LNCaP clone FGC (cell line): ENCODE measurements at regions not wholly inside any gene's neighbourhood (a gene's known extent, or its start where the extent isn't known, plus 50 kb on each side); places are given as distances from the start of the nearest gene placed in this dataset.

ENCODE experiments used
- DNase-seq: peaks from one replicate; pipeline ENCODE4 v3.0.0-alpha.2; 2011; ENCODE audit warnings: low read depth
- H3K4me3 ChIP-seq: 2 replicates; pipeline ENCODE4 v1.5.1; 2011; ENCODE audit warnings: mild to moderate bottlenecking, low read depth, low read length, control low read depth
- TF ChIP-seq, protein P1 (sequence below): IDR thresholded peaks from 2 replicates; pipeline ENCODE4 v1.5.1; 2012; ENCODE audit warnings: mild to moderate bottlenecking; ENCODE audit not compliant: control insufficient read depth, insufficient read depth; ENCODE audit errors: extremely low read depth

- no peak for DNase-seq
- TF ChIP-seq, protein P1, sequence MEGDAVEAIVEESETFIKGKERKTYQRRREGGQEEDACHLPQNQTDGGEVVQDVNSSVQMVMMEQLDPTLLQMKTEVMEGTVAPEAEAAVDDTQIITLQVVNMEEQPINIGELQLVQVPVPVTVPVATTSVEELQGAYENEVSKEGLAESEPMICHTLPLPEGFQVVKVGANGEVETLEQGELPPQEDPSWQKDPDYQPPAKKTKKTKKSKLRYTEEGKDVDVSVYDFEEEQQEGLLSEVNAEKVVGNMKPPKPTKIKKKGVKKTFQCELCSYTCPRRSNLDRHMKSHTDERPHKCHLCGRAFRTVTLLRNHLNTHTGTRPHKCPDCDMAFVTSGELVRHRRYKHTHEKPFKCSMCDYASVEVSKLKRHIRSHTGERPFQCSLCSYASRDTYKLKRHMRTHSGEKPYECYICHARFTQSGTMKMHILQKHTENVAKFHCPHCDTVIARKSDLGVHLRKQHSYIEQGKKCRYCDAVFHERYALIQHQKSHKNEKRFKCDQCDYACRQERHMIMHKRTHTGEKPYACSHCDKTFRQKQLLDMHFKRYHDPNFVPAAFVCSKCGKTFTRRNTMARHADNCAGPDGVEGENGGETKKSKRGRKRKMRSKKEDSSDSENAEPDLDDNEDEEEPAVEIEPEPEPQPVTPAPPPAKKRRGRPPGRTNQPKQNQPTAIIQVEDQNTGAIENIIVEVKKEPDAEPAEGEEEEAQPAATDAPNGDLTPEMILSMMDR, result no peak
- no peak overlapping the region for H3K4me3 ChIP-seq
Measured at GRCh38 chr2:228548230-228548629, 366.7 kb upstream of the SPHKAP start.

GRCh38 chr2:228545748-228546145 is 364.3 kb upstream of the SPHKAP start:
- DNase-seq, result no peak
- TF ChIP-seq, protein P1, result no peak
- H3K4me3 ChIP-seq, result no peak overlapping the region

DNA sequence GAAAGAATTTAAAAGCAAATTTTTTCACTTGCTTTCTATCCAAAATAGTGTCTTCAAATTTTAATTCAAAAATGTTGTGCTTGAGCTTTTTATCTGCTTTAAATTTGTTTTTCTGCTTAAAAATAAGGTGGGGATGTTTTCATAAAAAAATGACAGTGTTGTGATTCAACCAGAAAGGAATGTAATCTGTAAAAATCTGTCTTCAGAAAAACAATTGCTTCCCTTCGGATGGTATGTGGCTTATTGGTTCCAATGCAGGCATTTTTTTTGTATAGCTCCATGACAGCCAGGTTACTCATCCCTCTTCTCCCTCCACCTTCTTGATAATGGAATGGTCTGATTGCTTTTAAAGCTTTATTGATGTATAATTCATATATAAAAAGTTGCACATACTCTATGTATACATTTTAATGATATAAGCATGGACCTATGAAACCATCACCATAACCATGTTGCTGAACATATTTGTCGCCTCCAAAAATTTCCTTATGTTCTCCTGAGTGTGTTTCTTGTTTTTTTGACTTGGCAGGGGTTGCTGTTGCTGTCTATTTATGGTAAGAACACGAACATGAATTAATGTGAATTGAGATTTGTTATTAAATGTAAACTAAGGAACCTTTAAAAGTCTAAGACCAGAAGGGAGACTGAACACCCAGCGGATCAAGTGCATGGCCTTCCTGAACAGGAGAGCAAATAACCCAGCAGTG is 363.7 kb upstream of the SPHKAP start:
- TF ChIP-seq, protein P1, result no peak
- no peak for DNase-seq
- no peak overlapping the region for H3K4me3 ChIP-seq

- DNase-seq, result no peak
- TF ChIP-seq, protein P1, result no peak
- H3K4me3 ChIP-seq, result no peak overlapping the region
Measured at GRCh38 chr2:228543117-228543516, 361.6 kb upstream of the SPHKAP start.

DNA sequence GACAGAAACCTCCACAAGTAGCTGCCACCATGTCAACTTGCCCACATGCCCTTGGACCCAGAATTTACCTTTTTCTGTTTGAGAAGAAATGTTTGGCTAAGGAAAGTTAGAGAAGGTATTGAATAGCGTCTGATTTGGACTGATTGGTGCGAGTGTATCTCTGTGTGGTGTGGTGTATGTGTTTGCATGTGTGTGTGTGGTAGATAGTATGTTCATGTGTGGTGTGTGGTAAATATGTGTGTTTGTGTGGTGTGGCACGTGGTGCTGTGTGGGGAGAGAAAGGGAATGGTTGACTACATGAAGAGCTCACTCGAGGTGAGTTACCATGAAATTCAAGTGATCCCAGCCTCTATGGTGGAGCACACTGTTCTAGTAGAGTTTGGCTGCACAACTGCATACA is 360.8 kb upstream of the SPHKAP start:
- no peak overlapping the region for H3K4me3 ChIP-seq
- DNase-seq, result no peak
- TF ChIP-seq, protein P1, result no peak

GRCh38 chr2:228541789-228542188 is 360.3 kb upstream of the SPHKAP start:
- DNase-seq, result no peak
- H3K4me3 ChIP-seq, result no peak overlapping the region
- TF ChIP-seq, protein P1, result no peak

GRCh38 chr2:228540976-228541375 is 359.5 kb upstream of the SPHKAP start:
- DNase-seq, result no peak
- TF ChIP-seq, protein P1, result no peak
- no peak overlapping the region for H3K4me3 ChIP-seq
